ENCODE measurements at regions not wholly inside any gene's neighbourhood (a gene's known extent, or its start where the extent isn't known, plus 50 kb on each side); places are given as distances from the start of the nearest gene placed in this dataset.
A peak's percentile ranks its signal among the peaks of the same experiment; 100 is the strongest.

DNA sequence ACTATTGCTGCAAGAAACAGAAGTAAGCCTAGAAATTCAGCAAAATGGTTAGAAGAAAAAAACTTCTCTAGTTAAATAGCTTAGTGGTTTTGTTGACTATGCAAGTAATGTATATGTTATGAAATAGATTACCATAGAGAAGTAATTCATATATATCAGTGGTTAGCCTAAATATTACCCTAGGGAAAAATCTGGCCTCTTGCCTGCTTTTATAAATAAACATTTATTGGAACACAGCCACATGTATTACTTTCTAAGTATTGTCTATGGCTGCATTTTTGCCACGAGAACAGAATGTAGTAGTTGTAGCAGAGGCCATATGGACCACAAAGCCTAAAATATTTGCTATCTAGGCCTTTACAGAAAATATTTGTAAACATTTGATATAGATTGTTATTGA is 1471.7 kb upstream of the PRR20A start:
- peaks cover 0 to 8% (median 3%) of the 10 kb centered on the region in 4 donors for H3K9me3 ChIP-seq
- H3K4me3 ChIP-seq = no peak overlapping the region
- TF ChIP-seq POLR2A (IDR thresholded peaks at IDR 0.05) = no peak
- no peak for TF ChIP-seq EP300 (IDR thresholded peaks at IDR 0.05)
- TF ChIP-seq, protein P1, sequence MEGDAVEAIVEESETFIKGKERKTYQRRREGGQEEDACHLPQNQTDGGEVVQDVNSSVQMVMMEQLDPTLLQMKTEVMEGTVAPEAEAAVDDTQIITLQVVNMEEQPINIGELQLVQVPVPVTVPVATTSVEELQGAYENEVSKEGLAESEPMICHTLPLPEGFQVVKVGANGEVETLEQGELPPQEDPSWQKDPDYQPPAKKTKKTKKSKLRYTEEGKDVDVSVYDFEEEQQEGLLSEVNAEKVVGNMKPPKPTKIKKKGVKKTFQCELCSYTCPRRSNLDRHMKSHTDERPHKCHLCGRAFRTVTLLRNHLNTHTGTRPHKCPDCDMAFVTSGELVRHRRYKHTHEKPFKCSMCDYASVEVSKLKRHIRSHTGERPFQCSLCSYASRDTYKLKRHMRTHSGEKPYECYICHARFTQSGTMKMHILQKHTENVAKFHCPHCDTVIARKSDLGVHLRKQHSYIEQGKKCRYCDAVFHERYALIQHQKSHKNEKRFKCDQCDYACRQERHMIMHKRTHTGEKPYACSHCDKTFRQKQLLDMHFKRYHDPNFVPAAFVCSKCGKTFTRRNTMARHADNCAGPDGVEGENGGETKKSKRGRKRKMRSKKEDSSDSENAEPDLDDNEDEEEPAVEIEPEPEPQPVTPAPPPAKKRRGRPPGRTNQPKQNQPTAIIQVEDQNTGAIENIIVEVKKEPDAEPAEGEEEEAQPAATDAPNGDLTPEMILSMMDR (IDR thresholded peaks at IDR 0.05) = no peak
- TF ChIP-seq POLR2AphosphoS5 (IDR thresholded peaks at IDR 0.05) = no peak
- intact Hi-C loops (cut with DNase I; ENCODE audit: low total_unique reads) = no loop called here
- no peaks in the 10 kb centered on the region for H3K36me3 ChIP-seq
- no peak overlapping the region for H3K27ac ChIP-seq
- DNase-seq = peak in 1 of 2 donors; percentile 50
- no peaks in the 10 kb centered on the region for H3K27me3 ChIP-seq
- no peaks in the 10 kb centered on the region for H3K4me1 ChIP-seq
- 45 to 65% (median 49%) methylated on average over 1 of the region's 1 CpG for WGBS, 5 donors

DNA sequence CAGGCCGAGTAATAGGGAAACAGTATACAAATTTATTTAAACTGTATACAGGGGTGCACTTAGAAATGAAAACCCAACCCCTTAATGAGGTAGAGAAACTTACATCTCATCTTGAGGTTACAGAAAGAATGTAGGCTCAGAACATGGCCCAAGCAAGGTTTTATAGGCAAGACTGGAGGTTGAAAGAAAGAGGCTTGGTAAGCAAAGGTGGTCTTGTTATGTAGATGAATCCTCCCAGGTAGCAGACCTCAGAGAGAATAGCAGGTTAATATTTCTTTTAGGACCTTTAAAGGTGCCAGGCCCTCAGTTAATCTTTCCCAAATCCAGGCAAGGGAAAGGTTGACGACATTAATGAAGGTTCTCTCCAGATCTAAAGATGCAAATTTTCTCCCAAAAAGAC is 1466.8 kb upstream of the PRR20A start:
- Histone ChIP-seq H3K9me3 (peaks cover 0 to 8% (median 3%) of the 10 kb centered on the region in 4 donors), H3K36me3 (no peaks in the 10 kb centered on the region), H3K4me1 (no peaks in the 10 kb centered on the region), H3K4me3 (no peak overlapping the region), H3K27ac (no peak overlapping the region), H3K27me3 (no peaks in the 10 kb centered on the region)
- intact Hi-C loops (cut with DNase I; ENCODE audit: low total_unique reads) = no loop called here
- WGBS, 5 donors = 78 to 94% (median 90%) methylated on average over 2 of the region's 2 CpGs
- DNase-seq = no peak
- no peak for TF ChIP-seq POLR2AphosphoS5 (IDR thresholded peaks at IDR 0.05)
- TF ChIP-seq, protein P1 (IDR thresholded peaks at IDR 0.05) = no peak
- TF ChIP-seq POLR2A (IDR thresholded peaks at IDR 0.05) = no peak
- no peak for TF ChIP-seq EP300 (IDR thresholded peaks at IDR 0.05)

DNA sequence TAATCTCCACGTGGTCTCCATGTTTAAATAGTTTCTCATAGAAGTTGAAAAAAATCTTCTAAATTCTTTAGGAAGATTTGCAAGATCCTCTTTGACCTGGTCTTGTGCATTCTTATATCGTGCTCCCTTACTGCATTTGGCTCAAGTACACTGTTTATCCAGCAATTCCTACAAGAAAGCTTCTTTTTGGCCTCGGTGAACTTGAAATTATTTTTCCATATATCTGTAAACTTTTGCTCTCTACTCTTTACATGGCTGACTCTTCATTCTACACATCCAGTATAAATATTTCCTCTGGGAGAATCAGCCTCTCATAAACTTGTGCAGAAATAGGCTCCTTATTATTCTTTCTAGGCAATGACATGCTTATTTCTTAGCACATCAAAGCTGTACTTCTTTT is 1457.9 kb upstream of the PRR20A start:
- no peaks in the 10 kb centered on the region for H3K27me3 ChIP-seq
- WGBS, 5 donors = 21 to 42% (median 28%) methylated on average over 3 of the region's 3 CpGs
- H3K9me3 ChIP-seq = no peaks in the 10 kb centered on the region
- H3K36me3 ChIP-seq = no peaks in the 10 kb centered on the region
- no peaks in the 10 kb centered on the region for H3K4me1 ChIP-seq
- no peak for TF ChIP-seq EP300 (IDR thresholded peaks at IDR 0.05)
- TF ChIP-seq, protein P1 (IDR thresholded peaks at IDR 0.05) = no peak
- no peak for TF ChIP-seq POLR2AphosphoS5 (IDR thresholded peaks at IDR 0.05)
- TF ChIP-seq POLR2A (IDR thresholded peaks at IDR 0.05) = no peak
- intact Hi-C loops (cut with DNase I; ENCODE audit: low total_unique reads) = no loop called here
- H3K27ac ChIP-seq = no peak overlapping the region
- H3K4me3 ChIP-seq = no peak overlapping the region
- peak in 1 of 2 donors; percentile 27 for DNase-seq

DNA sequence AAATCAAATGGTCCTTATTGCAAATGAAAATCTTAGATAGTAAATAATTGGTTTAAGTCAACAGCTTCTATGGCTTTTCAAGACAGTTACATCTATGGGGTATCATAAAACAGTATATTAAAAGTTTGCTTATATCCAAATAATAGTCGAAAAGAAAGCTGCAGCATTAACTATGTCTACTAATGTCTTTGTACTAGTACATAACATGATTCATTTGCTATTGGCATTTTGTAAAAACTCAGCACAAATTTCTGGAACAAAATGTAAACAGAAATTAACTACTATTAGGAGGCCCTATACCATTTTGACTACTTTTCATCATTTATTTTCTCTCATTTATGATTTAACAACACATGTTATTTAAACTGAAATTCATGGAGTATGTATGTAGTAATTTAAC is 1435.2 kb upstream of the PRR20A start:
- WGBS, 5 donors = 38 to 76% (median 72%) methylated on average over 1 of the region's 1 CpG

DNA sequence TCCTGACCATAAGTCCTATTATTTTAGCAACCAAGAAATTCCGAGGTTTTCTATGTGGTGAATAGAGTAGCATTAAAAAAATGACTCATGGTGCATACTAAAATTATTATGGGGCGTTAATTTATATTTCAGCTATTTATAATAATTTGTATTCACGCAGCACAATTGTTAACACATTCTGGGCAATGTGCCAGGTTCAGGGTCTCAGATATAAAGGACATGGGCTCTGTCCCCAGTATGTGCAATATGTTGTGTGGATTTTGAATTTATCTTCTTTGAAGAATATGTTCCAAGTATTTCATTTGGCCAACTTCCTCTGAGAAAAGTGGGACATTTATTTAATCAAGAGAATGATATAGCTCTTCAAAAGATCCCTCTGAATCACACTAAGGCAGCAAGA is 1434.7 kb upstream of the PRR20A start:
- H3K4me1 ChIP-seq = no peaks in the 10 kb centered on the region
- 50 to 69% (median 57%) methylated on average over 3 of the region's 3 CpGs for WGBS, 5 donors
- no peaks in the 10 kb centered on the region for H3K27me3 ChIP-seq
- DNase-seq = peak in 1 of 2 donors; percentile 43
- no peak for TF ChIP-seq POLR2AphosphoS5 (IDR thresholded peaks at IDR 0.05)
- TF ChIP-seq EP300 (IDR thresholded peaks at IDR 0.05) = no peak
- TF ChIP-seq, protein P1 (IDR thresholded peaks at IDR 0.05) = no peak
- no peak for TF ChIP-seq POLR2A (IDR thresholded peaks at IDR 0.05)
- H3K9me3 ChIP-seq = peaks cover 0 to 3% (median 0%) of the 10 kb centered on the region in 4 donors
- no peak overlapping the region for H3K27ac ChIP-seq
- no peak overlapping the region for H3K4me3 ChIP-seq
- intact Hi-C loops (cut with DNase I; ENCODE audit: low total_unique reads) = no loop called here
- no peaks in the 10 kb centered on the region for H3K36me3 ChIP-seq

More for the DNA sequence above, 1435.2 kb upstream of the PRR20A start:
- Histone ChIP-seq H3K36me3 (no peaks in the 10 kb centered on the region), H3K4me3 (no peak overlapping the region), H3K27me3 (no peaks in the 10 kb centered on the region), H3K9me3 (peaks cover 0 to 3% (median 0%) of the 10 kb centered on the region in 4 donors), H3K4me1 (no peaks in the 10 kb centered on the region), H3K27ac (no peak overlapping the region)
- intact Hi-C loops (cut with DNase I; ENCODE audit: low total_unique reads) = no loop called here
- no peak for TF ChIP-seq EP300 (IDR thresholded peaks at IDR 0.05)
- TF ChIP-seq POLR2A (IDR thresholded peaks at IDR 0.05) = no peak
- DNase-seq = no peak

Measured in stomach (tissue), 8 donors.